ENCODE measurements at regions not wholly inside any gene's neighbourhood (a gene's known extent, or its start where the extent isn't known, plus 50 kb on each side); places are given as distances from the start of the nearest gene placed in this dataset.

GRCh38 chr22:25334162-25334490 is 114.7 kb downstream of the CRYBB2 start:
- TF ChIP-seq EZH2 (IDR thresholded peaks at IDR 0.05; ENCODE audit: insufficient read depth, poor library complexity, severe bottlenecking) = no peak
- TF ChIP-seq EZH2phosphoT487 (IDR thresholded peaks at IDR 0.05; ENCODE audit: insufficient read depth, low read depth) = no peak

All from GM23248 (cell line).